IMR-90 (cell line): ENCODE measurements at regions not wholly inside any gene's neighbourhood (a gene's known extent, or its start where the extent isn't known, plus 50 kb on each side); places are given as distances from the start of the nearest gene placed in this dataset.

Experiments
- ATAC-seq: fragments of 200-7000 bp; cut with Tn5 transposase; 2 replicates; pipeline ENCODE4 v1.9.1; 2020; ENCODE audit warnings: low read depth, mild to moderate bottlenecking, moderate library complexity
- BruUV-seq: library from RNA; stranded (reverse); fragments of 400-500 nt; replicated peaks from 2 replicates; lab custom pipeline; 2021; lab: Mats Ljungman, UMichigan
- CTCF ChIA-PET: fragments of 300-600 bp; formaldehyde crosslinking; extraction: SDS; loops from one replicate; lab custom pipeline; 2021; ENCODE audit warnings: antibody characterized with exemption; lab: Yijun Ruan, JAX
- POLR2A ChIA-PET: fragments of 300-600 bp; sonication (Branson Sonifier 250); formaldehyde crosslinking; loops from one replicate; lab custom pipeline; 2022; ENCODE audit warnings: antibody characterized with exemption; ENCODE audit not compliant: unreplicated experiment; lab: Charles Lee
- DNase-seq: peaks from one replicate; pipeline ENCODE4 v3.0.0; 2013
- H2AFZ ChIP-seq: replicated peaks from 2 replicates; pipeline ENCODE3; 2013; ENCODE audit warnings: low read length, mild to moderate bottlenecking; ENCODE audit not compliant: poor library complexity
- H2AK5ac ChIP-seq: 2 replicates; pipeline ENCODE4 v1.6.1; 2013; ENCODE audit warnings: low read depth, low read length, inconsistent platforms
- H2AK9ac ChIP-seq: replicated peaks from 2 replicates; pipeline ENCODE3; 2013; ENCODE audit warnings: mild to moderate bottlenecking, low read depth, low read length, moderate library complexity; ENCODE audit not compliant: poor library complexity
- H2BK120ac ChIP-seq: 2 replicates; pipeline ENCODE4 v1.6.1; 2013; ENCODE audit warnings: low read depth, low read length, inconsistent platforms
- H2BK15ac ChIP-seq: 3 replicates; pipeline ENCODE4 v1.6.1; 2013; ENCODE audit warnings: low read depth, low read length, inconsistent platforms
- H2BK20ac ChIP-seq: 2 replicates; pipeline ENCODE4 v1.6.1; 2013; ENCODE audit warnings: low read depth, mild to moderate bottlenecking, inconsistent platforms, low read length, moderate library complexity
- H2BK5ac ChIP-seq: 2 replicates; pipeline ENCODE4 v1.6.1; 2013; ENCODE audit warnings: mild to moderate bottlenecking, low read depth, low read length, inconsistent platforms; ENCODE audit not compliant: poor library complexity, severe bottlenecking
- H3K14ac ChIP-seq: replicated peaks from 2 replicates; pipeline ENCODE4 v1.6.1; 2013; ENCODE audit warnings: low read depth, low read length, inconsistent platforms
- H3K18ac ChIP-seq: 2 replicates; pipeline ENCODE4 v1.6.1; 2013; ENCODE audit warnings: low read depth, low read length, control low read depth
- H3K23ac ChIP-seq: 2 replicates; pipeline ENCODE4 v1.6.1; 2013; ENCODE audit warnings: low read depth, low read length, inconsistent platforms
- H3K27ac ChIP-seq: 2 replicates; pipeline ENCODE4 v1.5.1; 2013; ENCODE audit warnings: mild to moderate bottlenecking, control low read depth, low read length; ENCODE audit not compliant: insufficient read depth
- H3K27me3 ChIP-seq: 2 replicates; pipeline ENCODE4 v1.6.1; 2013; ENCODE audit warnings: low read length; ENCODE audit not compliant: control insufficient read depth, insufficient read depth
- H3K36me3 ChIP-seq: 2 replicates; pipeline ENCODE4 v1.6.1; 2013; ENCODE audit warnings: low read length, mixed read lengths; ENCODE audit not compliant: control insufficient read depth, insufficient read depth
- H3K4ac ChIP-seq: 2 replicates; pipeline ENCODE4 v1.6.1; 2013; ENCODE audit warnings: low read depth, low read length, inconsistent platforms
- H3K4me1 ChIP-seq: 2 replicates; pipeline ENCODE4 v1.6.1; 2013; ENCODE audit warnings: low read length, mixed read lengths; ENCODE audit not compliant: control insufficient read depth, insufficient read depth
- H3K4me2 ChIP-seq: 2 replicates; pipeline ENCODE4 v1.6.1; 2013; ENCODE audit warnings: low read depth, mild to moderate bottlenecking, control low read depth, low read length, moderate library complexity
- H3K4me3 ChIP-seq: 2 replicates; pipeline ENCODE4 v1.5.1; 2013; ENCODE audit warnings: low read depth, mild to moderate bottlenecking, control low read depth, low read length, moderate library complexity; ENCODE audit not compliant: insufficient read depth
- H3K56ac ChIP-seq: 2 replicates; pipeline ENCODE4 v1.6.1; 2013; ENCODE audit warnings: low read length, inconsistent platforms; ENCODE audit not compliant: insufficient read depth; ENCODE audit errors: extremely low read depth
- H3K79me1 ChIP-seq, 2 experiments: 2 replicates each; pipeline ENCODE4 v1.6.1; 2013; ENCODE audit warnings: low read length in 2 of 2, inconsistent platforms in 1 of 2, low read depth in 1 of 2
- H3K9ac ChIP-seq: 2 replicates; pipeline ENCODE4 v1.6.1; 2013; ENCODE audit warnings: low read depth, low read length, control low read depth
- H3K9me1 ChIP-seq: 2 replicates; pipeline ENCODE4 v1.6.1; 2013; ENCODE audit warnings: low read length, inconsistent platforms; ENCODE audit not compliant: insufficient read depth
- H3K9me3 ChIP-seq: 2 replicates; pipeline ENCODE4 v1.6.1; 2013; ENCODE audit warnings: low read length; ENCODE audit not compliant: control insufficient read depth, insufficient read depth
- H4K20me1 ChIP-seq: 2 replicates; pipeline ENCODE4 v1.6.1; 2013; ENCODE audit warnings: low read length, inconsistent platforms; ENCODE audit not compliant: insufficient read depth
- H4K5ac ChIP-seq: 2 replicates; pipeline ENCODE4 v1.6.1; 2013; ENCODE audit warnings: mild to moderate bottlenecking, low read depth, low read length, control low read depth
- H4K8ac ChIP-seq, 2 experiments: 2 replicates each; pipeline ENCODE4 v1.6.1; 2013; ENCODE audit warnings: low read depth in 2 of 2, low read length in 2 of 2, control low read depth in 1 of 2, inconsistent platforms in 1 of 2
- H4K91ac ChIP-seq: 2 replicates; pipeline ENCODE4 v1.6.1; 2013; ENCODE audit warnings: low read depth, low read length, inconsistent platforms; ENCODE audit not compliant: insufficient read depth
- FOS ChIP-seq: fragments of 150-350 bp; IDR thresholded peaks from 2 replicates; pipeline ENCODE4 v1.6.1; 2016; ENCODE audit warnings: low read depth, low read length
- MXI1 ChIP-seq: IDR thresholded peaks from 2 replicates; pipeline ENCODE4 v1.6.1; 2012; ENCODE audit warnings: low read depth, mild to moderate bottlenecking, low read length, moderate library complexity, borderline replicate concordance
- WGBS, 2 experiments: methylation state at CpG; one replicate each; pipeline versions ENCODE4 v1.1.5 to v1.1.7; 2013; ENCODE audit warnings: missing lambda C conversion rate in 2 of 2; ENCODE audit not compliant: insufficient read length in 1 of 2; ENCODE audit errors: extremely low coverage in 2 of 2; 5-methylcytosine and 5-hydroxymethylcytosine counted together
- dilution Hi-C: fragments of 300-500 bp; cut with HindIII; formaldehyde crosslinking; loops from one replicate; pipeline ENCODE4 v1.14.3; 2018; ENCODE audit warnings: low sequenced_read_pairs; ENCODE audit not compliant: unreplicated experiment
- in situ Hi-C: fragments of 300-500 bp; cut with MboI; formaldehyde crosslinking; loops from 3 replicates; pipeline ENCODE4 v1.14.3; 2019; ENCODE audit warnings: low sequenced_read_pairs, inconsistent platforms, mixed read lengths
- intact Hi-C: fragments of 100-400 bp; cut with micrococcal nuclease; formaldehyde crosslinking; loops from 2 replicates; pipeline ENCODE4 v1.10.0; 2022
- TF ChIP-seq, protein P1 (sequence below): fragments of 150-350 bp; IDR thresholded peaks from 2 replicates; pipeline ENCODE4 v1.6.1; 2016; ENCODE audit warnings: low read depth, mild to moderate bottlenecking, low read length, moderate library complexity, borderline replicate concordance

DNA sequence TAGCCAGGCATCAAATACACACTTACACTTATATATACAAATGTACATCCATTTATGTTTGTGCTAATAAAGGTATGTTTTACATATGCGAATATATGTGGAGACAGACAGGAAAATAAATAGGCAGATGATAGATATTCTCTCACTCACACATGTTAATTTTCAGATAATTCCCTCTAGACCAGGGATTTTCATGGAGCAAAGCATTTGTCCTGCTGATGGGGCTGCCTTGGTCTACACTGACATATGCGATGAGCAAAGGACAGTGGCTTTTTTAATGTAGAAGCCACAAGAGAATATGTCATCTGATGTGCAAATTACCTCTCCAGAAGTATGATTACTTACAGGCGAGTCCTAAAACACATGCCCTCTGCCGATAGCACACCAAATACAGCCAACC, 224.5 kb downstream of the VEGFC start:
- Histone ChIP-seq H2AFZ (no peak overlapping the region), H2AK5ac (no peak overlapping the region), H2BK20ac (no peak overlapping the region), H3K79me1 (no peaks in the 10 kb centered on the region), H3K4me2 (no peak overlapping the region), H4K8ac (no peak overlapping the region), H2BK5ac (no peak overlapping the region), H3K56ac (no peak overlapping the region), H3K36me3 (no peaks in the 10 kb centered on the region), H3K4me1 (no peaks in the 10 kb centered on the region), H4K91ac (no peak overlapping the region), H3K9me3 (no peaks in the 10 kb centered on the region), H2BK120ac (no peak overlapping the region), H3K14ac (no peak overlapping the region), H3K18ac (no peak overlapping the region), H2BK15ac (no peak overlapping the region), H4K20me1 (no peaks in the 10 kb centered on the region), H3K9me1 (no peaks in the 10 kb centered on the region), H2AK9ac (no peak overlapping the region), H3K27ac (no peak overlapping the region), H4K5ac (no peak overlapping the region), H3K9ac (no peak overlapping the region), H3K23ac (no peak overlapping the region), H3K4ac (no peak overlapping the region), H3K4me3 (no peak overlapping the region), H3K27me3 (no peaks in the 10 kb centered on the region)
- POLR2A ChIA-PET, result no interaction called here
- DNase-seq (no peak), ATAC-seq (no peak)
- WGBS, 2 experiments, result no CpG with 5 or more reads among the region's 4 CpGs
- BruUV-seq, result no TSS peak
- in situ Hi-C loops (no loop called here), dilution Hi-C loops (no loop called here), intact Hi-C loops (loop anchor here (5.0 kb wide), 1 partner anchor 479 kb away; no protein-coding TSS in a partner anchor)
- CTCF ChIA-PET, result no interaction called here
- no peak for TF ChIP-seq FOS
- no peak for TF ChIP-seq MXI1
- TF ChIP-seq, protein P1, sequence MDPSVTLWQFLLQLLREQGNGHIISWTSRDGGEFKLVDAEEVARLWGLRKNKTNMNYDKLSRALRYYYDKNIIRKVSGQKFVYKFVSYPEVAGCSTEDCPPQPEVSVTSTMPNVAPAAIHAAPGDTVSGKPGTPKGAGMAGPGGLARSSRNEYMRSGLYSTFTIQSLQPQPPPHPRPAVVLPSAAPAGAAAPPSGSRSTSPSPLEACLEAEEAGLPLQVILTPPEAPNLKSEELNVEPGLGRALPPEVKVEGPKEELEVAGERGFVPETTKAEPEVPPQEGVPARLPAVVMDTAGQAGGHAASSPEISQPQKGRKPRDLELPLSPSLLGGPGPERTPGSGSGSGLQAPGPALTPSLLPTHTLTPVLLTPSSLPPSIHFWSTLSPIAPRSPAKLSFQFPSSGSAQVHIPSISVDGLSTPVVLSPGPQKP, result no peak
